ENCODE measurements at regions not wholly inside any gene's neighbourhood (a gene's known extent, or its start where the extent isn't known, plus 50 kb on each side); places are given as distances from the start of the nearest gene placed in this dataset.

- no peak for DNase-seq (ENCODE audit: low read depth, low spot score)
Observed at GRCh38 chr2:238685713-238686112, 162.2 kb upstream of the TWIST2 start.

- DNase-seq (ENCODE audit: low read depth, low spot score) = no peak
Observed at GRCh38 chr2:238686223-238686622, 161.7 kb upstream of the TWIST2 start.

- no peak for DNase-seq (ENCODE audit: low read depth, low spot score)
Observed at GRCh38 chr2:238688193-238689153, 159.4 kb upstream of the TWIST2 start.

GRCh38 chr2:238689331-238689730, 158.6 kb upstream of the TWIST2 start:
- DNase-seq (ENCODE audit: low read depth, low spot score) = no peak

- no peak for DNase-seq (ENCODE audit: low read depth, low spot score)
Observed at GRCh38 chr2:238689871-238690389, 158.0 kb upstream of the TWIST2 start.

GRCh38 chr2:238690511-238690910, 157.4 kb upstream of the TWIST2 start:
- DNase-seq (ENCODE audit: low read depth, low spot score) = no peak

GRCh38 chr2:238691596-238692491, 156.0 kb upstream of the TWIST2 start:
- DNase-seq (ENCODE audit: low read depth, low spot score) = no peak

- no peak for DNase-seq (ENCODE audit: low read depth, low spot score)
Observed at GRCh38 chr2:238692562-238692961, 155.3 kb upstream of the TWIST2 start.

- DNase-seq (ENCODE audit: low read depth, low spot score) = no peak
Observed at GRCh38 chr2:238693337-238694093, 154.4 kb upstream of the TWIST2 start.

- no peak for DNase-seq (ENCODE audit: low read depth, low spot score)
Observed at GRCh38 chr2:238694136-238694755, 153.6 kb upstream of the TWIST2 start.

- DNase-seq (ENCODE audit: low read depth, low spot score) = no peak
Observed at GRCh38 chr2:238694922-238695321, 153.0 kb upstream of the TWIST2 start.

GRCh38 chr2:238695538-238695937, 152.3 kb upstream of the TWIST2 start:
- no peak for DNase-seq (ENCODE audit: low read depth, low spot score)

GRCh38 chr2:238696331-238696730, 151.6 kb upstream of the TWIST2 start:
- DNase-seq (ENCODE audit: low read depth, low spot score) = no peak

- DNase-seq (ENCODE audit: low read depth, low spot score) = no peak
Observed at GRCh38 chr2:238696786-238697185, 151.1 kb upstream of the TWIST2 start.

- DNase-seq (ENCODE audit: low read depth, low spot score) = no peak
Observed at GRCh38 chr2:238697193-238698071, 150.5 kb upstream of the TWIST2 start.

- no peak for DNase-seq (ENCODE audit: low read depth, low spot score)
Observed at GRCh38 chr2:238698072-238698352, 149.9 kb upstream of the TWIST2 start.

- DNase-seq (ENCODE audit: low read depth, low spot score) = no peak
Observed at GRCh38 chr2:238698451-238699306, 149.2 kb upstream of the TWIST2 start.

GRCh38 chr2:238699307-238700116, 148.4 kb upstream of the TWIST2 start:
- DNase-seq (ENCODE audit: low read depth, low spot score) = no peak

- no peak for DNase-seq (ENCODE audit: low read depth, low spot score)
Observed at GRCh38 chr2:238700117-238700457, 147.8 kb upstream of the TWIST2 start.

Measured in smooth muscle cell of the brain vasculature (primary cell).